Body of pancreas (tissue), 4 donors: ENCODE measurements at regions not wholly inside any gene's neighbourhood (a gene's known extent, or its start where the extent isn't known, plus 50 kb on each side); places are given as distances from the start of the nearest gene placed in this dataset.

Experiments used
- POLR2A ChIP-seq, 3 donors: fragments of 450-650 bp; IDR thresholded peaks; one replicate each; pipeline ENCODE4 v1.6.1; 2016; ENCODE audit warnings: antibody characterized with exemption in 3 of 3, mild to moderate bottlenecking in 2 of 3
- TF ChIP-seq, protein P1 (sequence below), 7 experiments: fragments of 450-650 bp in 4 of 7; fragments of 200-600 bp in 3 of 7; sonication (generic) in 3 of 7; IDR thresholded peaks; one replicate each; pipeline ENCODE4 v1.5.1; 2016 to 2019; ENCODE audit warnings: antibody characterized with exemption in 7 of 7

DNA sequence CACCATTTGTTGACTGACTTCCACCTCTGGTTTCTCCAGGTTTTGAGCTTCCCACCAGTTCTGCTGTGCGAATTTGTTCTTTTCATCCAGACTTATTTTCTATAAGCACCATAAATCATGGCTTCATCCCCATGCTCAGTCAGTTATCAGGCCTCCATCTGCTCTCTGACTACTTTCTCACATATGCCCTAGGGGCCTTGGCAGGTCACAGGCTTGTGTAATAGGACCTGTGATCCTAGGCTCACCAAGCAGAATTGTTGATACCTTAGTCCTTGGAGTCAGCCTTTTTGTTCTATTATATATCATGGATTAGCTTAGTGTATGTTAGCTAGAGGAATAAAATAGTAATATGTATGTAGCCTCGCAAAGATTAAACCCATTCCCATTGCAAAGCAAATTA, 284.2 kb upstream of the TANK start:
- no peak for TF ChIP-seq POLR2A (IDR thresholded peaks at IDR 0.05)
- TF ChIP-seq, protein P1, sequence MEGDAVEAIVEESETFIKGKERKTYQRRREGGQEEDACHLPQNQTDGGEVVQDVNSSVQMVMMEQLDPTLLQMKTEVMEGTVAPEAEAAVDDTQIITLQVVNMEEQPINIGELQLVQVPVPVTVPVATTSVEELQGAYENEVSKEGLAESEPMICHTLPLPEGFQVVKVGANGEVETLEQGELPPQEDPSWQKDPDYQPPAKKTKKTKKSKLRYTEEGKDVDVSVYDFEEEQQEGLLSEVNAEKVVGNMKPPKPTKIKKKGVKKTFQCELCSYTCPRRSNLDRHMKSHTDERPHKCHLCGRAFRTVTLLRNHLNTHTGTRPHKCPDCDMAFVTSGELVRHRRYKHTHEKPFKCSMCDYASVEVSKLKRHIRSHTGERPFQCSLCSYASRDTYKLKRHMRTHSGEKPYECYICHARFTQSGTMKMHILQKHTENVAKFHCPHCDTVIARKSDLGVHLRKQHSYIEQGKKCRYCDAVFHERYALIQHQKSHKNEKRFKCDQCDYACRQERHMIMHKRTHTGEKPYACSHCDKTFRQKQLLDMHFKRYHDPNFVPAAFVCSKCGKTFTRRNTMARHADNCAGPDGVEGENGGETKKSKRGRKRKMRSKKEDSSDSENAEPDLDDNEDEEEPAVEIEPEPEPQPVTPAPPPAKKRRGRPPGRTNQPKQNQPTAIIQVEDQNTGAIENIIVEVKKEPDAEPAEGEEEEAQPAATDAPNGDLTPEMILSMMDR (IDR thresholded peaks at IDR 0.05), result no peak
